Uterus (tissue), 2 donors: ENCODE measurements at regions not wholly inside any gene's neighbourhood (a gene's known extent, or its start where the extent isn't known, plus 50 kb on each side); places are given as distances from the start of the nearest gene placed in this dataset.

Source experiments
- POLR2A ChIP-seq, 2 donors: fragments of 450-650 bp; IDR thresholded peaks; one replicate each; pipeline ENCODE4 v1.6.1; 2016; ENCODE audit warnings: antibody characterized with exemption in 2 of 2, mild to moderate bottlenecking in 1 of 2, moderate library complexity in 1 of 2
- TF ChIP-seq, protein P1 (sequence below), 4 experiments: fragments of 200-600 bp in 2 of 4; fragments of 450-650 bp in 2 of 4; sonication (generic) in 2 of 4; IDR thresholded peaks; one replicate each; pipeline ENCODE4 v1.5.1; 2016 to 2019; ENCODE audit warnings: antibody characterized with exemption in 4 of 4, mild to moderate bottlenecking in 2 of 4, moderate library complexity in 1 of 4

DNA sequence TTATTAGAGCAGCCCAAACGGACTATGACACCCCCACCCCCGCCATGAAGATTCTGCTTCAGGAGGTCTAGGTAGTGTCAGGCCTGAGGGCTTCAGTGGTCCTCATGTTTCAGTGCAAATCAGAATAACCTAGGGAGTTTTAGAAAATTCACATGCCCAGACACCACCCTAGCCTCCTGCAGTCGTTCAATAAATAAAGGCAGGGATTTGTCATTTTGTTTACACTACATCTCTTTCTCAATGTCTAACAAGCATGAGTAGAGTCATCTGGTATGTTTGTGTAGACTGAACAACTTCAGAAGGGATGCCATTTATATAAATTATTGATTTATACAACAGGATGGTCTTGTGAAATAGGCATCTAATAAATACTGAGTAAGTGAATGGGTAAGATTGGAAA is 112.1 kb upstream of the SERPINE2 start:
- TF ChIP-seq, protein P1, sequence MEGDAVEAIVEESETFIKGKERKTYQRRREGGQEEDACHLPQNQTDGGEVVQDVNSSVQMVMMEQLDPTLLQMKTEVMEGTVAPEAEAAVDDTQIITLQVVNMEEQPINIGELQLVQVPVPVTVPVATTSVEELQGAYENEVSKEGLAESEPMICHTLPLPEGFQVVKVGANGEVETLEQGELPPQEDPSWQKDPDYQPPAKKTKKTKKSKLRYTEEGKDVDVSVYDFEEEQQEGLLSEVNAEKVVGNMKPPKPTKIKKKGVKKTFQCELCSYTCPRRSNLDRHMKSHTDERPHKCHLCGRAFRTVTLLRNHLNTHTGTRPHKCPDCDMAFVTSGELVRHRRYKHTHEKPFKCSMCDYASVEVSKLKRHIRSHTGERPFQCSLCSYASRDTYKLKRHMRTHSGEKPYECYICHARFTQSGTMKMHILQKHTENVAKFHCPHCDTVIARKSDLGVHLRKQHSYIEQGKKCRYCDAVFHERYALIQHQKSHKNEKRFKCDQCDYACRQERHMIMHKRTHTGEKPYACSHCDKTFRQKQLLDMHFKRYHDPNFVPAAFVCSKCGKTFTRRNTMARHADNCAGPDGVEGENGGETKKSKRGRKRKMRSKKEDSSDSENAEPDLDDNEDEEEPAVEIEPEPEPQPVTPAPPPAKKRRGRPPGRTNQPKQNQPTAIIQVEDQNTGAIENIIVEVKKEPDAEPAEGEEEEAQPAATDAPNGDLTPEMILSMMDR (IDR thresholded peaks at IDR 0.05) = no peak
- no peak for TF ChIP-seq POLR2A (IDR thresholded peaks at IDR 0.05)
